ENCODE measurements at regions not wholly inside any gene's neighbourhood (a gene's known extent, or its start where the extent isn't known, plus 50 kb on each side); places are given as distances from the start of the nearest gene placed in this dataset.

DNA sequence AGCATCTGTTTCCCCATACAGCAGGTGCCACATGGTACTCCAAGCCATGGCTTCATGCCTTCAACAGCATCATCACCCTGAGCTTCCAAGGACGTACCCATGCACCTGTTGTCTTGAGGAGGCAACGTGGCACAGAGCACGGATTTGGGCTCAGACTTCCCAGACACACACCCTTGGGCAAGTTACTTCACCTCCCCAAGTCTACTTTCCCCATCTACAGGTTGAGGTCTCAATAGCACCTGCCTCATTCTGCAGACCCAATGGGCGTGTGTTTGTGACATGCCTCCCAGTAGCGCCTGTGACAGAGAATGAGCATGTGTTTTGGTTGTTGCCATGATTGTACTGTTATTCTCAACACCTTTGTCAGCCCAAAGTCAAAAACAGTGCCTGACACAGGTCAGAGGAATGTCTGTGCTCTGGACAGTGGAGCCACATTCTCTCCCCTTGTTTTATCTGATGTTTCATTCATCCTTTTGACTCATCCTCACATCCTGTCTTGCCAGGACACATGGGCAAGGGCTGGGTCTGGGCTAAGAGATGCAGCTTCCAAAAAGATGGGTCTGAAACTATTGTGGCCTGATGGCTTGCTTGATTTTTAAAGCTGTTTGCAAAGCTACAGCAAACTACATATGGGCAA is 53.4 kb upstream of the CCND1 start:
- TF ChIP-seq EZH2 (IDR thresholded peaks at IDR 0.05; ENCODE audit: borderline replicate concordance) (no peak), EZH2phosphoT487 (IDR thresholded peaks at IDR 0.05; ENCODE audit: low read depth, severe bottlenecking, unreplicated experiment) (no peak)

Data from hepatocyte (in vitro differentiated cells).